GM21786 (cell line): ENCODE measurements at regions not wholly inside any gene's neighbourhood (a gene's known extent, or its start where the extent isn't known, plus 50 kb on each side); places are given as distances from the start of the nearest gene placed in this dataset.

Experiments used
- ATAC-seq: cut with Tn5 transposase; IDR thresholded peaks from one replicate; pipeline ENCODE4 v1.9.1; 2021; ENCODE audit not compliant: unreplicated experiment

DNA sequence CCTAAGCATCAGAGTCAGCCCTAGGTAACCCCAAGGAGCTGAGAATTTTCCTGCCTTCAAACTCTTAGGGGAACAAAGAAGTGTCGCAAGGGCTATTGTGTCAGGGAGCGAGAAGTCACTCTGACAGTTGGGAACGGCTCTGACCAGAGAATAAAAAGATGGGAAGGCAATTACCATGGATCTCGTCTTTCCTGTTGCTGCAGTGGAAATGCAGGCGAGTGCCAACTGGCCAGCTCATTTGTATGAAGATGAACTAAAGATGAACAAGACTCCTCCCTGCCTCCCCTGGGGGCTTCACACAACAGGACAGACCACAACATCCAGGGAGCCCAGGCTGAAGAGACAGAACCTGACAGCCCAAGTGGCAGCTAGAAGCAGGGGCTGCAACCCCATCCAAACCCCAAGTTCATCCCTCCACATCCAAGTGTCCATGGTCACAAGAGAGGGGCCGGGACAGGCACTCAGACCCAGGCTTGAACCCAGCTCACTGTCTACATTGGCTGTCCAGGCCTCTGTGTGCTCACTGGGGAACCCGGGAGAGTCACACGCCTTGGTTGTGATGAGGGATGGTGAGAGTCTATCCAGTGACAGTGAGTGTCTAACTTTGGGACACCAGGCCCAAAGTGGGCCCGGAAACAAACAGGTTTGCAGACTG is 322.4 kb downstream of the BCL11B start:
- ATAC-seq, result no peak

DNA sequence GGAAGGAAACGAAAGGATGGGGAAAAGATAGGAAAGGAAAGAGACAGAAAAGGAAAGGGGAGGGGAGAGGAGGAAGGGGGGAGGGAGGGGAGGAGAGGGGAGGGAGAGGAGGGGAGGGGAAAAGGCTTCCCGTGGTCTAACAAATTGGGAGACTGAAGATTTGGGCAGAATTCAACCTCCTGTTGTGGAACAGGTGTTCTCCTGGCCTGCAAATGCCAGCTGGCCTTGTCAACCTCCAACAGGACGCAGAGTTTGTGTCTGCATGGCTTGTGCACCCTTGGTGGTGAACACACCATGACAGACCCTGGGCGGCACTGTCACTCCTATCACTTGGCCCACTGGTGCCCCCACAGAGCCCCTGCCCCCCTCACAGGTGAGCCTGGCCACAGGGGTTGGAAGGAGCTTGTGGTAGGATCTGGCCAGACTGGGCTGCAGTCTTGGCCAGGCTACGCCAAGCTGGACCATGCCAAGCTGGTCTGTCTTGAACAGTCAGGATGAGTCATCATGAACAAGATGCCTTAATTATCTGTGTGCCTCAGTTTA is 321.6 kb downstream of the BCL11B start:
- ATAC-seq, result no peak

DNA sequence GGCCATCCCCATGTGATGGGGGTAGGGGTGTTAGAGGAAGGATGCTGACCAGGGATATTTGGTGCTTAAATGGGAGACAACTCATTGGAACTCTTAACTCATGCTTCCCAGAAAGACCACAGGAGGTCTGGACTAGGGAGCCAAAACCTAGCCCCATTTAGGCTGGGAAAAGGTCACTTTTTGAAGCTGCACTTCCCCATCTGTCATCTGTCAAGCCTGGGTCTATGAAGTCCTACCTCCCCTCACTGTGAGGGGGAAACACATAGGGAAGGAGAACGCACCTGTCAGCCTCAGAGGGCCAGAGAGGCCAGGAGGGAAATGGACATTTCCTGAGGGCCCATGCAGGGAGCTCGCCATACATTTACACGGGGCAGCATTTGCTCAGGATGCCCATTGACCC is 321.0 kb downstream of the BCL11B start:
- ATAC-seq, result no peak

DNA sequence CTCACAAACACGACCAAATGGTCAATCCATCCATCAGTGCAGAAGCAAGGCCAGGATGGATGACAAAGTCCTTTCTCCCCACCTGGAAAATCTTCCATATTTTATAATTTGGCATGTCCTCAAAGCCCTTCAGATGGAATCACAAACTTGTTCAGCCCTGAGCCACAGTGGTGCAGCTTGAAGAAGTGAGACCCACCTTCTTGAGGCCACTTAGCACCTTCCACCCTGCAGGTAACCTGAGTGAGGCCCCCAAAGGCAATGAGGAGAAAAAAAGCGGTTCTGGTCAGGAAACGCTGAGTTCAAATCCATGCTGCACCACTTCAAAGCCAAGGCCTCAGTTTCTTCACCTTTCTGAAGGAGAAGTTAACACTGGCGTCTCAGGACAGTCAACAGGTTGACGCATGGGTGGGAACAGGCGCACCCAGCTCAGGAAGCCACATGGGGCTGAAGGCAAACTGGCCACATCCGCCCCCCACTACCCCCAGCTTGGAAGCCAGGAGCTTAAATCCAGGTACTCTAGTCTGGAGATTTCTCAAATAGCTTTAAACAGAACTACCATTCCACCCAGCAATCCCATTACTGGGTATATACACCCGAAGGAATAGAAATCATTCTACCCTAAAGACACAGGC is 320.4 kb downstream of the BCL11B start:
- ATAC-seq, result no peak

DNA sequence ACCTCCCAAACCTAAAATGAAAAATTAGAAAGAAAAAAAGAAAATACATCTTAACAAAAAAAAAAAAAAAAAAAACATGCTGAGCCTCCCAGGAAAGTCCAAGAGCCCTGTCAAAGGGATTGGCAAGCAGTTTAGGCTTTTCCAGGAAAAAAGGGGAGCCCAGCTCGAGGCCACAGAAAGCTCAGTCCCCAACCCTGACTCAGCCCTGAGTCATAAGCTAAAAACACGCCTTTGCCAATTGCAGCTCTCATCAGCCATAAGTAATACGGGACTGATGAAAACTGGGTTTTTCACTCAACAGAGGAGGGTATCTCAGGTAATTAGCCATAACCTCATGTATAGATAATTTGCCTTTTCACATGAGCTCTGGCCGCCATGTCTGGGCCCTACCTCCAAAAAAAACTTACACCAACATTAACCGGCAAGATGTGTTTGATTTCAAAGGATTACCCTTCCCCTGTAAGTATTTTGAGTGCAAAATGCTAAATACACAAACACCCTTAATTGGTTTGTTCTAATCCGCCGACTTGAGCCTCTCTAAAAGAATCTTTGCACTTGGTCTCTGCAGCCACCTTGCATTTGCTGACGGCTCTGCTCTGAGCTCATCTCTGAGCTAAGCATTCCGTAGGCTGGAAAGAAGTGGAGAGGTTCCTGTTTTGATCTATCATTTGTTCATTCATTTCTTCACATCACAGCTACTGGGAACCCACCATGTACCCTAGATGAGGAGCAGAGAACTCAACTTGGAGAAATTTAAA is 319.2 kb downstream of the BCL11B start:
- ATAC-seq, result no peak

DNA sequence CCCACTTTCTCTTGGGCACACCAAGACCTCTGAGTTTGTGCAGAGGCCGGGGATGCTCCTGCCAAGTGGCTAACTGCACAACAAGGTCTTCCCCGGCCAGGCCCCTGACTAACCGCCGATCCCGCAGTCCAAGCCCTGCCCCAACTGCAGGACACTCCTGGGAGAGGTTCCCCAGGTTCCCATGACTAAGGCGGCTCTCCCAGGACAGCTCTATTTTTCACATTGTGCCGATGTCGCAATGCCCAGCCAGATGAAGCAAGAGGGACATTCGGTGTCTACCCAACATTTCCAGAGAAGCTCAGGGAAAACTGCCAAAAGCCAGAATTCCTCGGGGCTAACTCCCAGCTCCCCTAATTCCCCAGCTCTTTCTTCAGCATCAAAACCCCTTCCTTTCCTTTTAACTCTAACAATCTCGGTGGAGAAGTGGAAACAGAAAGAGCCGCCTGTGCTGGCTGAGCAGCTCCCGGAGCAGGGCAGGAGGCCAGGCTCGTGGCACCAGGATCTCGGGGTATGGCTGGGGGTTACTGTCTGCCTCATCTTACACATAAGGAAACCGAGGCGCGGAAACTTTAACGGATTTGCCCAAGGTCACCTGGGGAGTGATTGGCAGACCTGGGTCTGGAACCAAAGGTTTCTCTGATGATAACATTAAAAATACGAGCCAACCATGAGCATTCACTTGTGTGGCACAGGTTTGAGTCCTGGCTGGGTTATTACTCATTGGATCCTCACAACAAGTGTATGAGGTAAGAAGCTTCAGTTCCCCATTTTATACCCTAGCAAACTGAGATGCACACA is 318.2 kb downstream of the BCL11B start:
- no peak for ATAC-seq

DNA sequence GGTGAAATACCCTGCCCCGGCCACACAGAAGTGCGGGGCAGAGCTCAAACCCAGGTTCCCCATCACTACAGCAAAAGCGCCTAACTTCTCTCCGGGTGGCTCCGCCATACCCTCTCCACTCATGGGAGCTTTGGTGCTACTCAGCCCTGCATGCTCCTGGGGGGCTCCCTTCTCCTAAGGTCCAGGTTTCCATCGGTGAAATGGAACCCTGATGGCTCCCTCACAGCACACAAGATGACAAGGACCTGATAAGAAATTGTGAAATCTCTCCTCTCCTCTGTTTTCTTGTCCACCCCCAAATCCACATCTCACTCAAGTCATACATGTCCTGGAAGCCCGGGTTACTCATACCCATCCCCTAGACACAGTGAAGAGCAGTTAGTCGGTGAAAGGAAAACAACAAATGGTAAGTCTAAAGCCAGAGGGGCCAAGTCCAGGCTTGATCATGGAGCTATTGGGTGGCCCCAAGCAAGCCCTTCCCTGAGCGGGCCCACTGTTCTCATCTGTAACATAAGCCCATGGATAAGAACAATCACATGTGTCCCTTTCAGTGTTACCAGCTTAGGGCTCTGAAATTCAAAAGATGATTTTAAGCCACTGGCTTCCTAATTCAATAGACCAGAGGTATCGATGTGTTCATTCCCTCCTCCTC is 317.5 kb downstream of the BCL11B start:
- ATAC-seq, result no peak

DNA sequence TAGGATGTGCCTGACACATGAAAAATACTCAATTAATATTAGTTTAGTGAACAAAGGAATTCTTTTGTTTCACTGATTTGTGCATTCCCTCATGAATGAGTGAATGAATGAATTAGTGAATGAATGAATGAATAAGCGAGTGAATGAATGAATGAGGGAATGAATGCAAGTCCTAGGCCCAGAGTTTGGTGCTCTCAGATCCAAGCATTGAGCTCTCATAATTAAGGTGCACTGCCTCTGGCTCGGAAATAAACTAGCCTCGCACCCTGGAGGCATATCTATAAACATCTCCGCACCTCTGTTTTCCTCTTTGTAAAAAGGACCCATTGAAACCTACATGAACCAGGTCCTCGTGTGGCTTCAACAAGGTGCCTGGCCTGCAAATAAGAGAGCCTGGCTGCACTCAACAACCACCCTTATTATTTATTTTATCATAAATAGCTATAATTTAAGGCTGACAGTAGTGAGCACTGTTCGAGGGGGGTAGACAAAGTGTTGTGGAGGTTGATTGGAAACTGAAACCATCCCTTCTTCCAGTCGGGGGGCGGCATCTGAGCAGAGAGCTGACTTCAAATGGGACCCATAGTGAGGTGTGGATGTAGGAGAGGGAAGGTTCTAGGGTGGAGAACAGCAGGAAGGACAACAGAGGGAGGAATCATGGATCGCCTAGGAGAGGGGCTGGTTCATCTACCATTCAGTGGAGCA is 316.8 kb downstream of the BCL11B start:
- ATAC-seq, result no peak

DNA sequence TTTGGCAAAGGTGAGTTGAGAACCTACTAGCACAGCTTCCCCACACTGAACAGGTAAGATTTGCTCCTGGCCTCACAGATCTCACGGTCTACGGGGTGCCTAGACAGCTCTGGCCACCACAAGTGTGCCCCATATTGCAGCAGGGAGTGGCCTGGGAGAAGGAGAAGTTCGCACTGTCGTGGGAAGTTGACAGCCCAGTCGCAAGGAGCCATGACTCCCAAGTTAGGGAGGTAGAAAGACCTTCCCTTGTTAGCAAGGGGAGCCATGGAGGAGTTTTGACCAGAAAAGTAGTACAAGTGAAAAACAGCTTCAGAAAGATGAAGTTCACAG is 316.3 kb downstream of the BCL11B start:
- no peak for ATAC-seq

DNA sequence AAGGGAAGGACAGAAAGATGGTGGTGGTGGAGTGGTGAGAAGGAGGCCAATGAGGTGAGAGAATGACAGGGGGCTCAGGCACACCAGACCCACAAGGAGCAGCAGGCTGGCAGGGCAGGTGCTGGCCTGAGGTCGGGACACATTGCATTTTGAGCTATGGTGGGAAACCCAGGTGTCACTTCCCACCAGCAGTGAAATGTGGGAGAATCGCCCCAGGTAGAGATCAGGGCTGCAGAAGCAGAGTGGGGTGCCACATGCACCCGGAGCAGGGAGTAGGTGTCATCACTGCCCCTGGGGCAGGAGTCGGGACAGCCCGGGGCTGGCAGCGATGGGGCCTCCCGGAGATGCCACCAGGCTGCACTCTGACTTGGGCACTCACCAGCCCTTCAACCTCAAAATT is 315.8 kb downstream of the BCL11B start:
- ATAC-seq, result no peak

DNA sequence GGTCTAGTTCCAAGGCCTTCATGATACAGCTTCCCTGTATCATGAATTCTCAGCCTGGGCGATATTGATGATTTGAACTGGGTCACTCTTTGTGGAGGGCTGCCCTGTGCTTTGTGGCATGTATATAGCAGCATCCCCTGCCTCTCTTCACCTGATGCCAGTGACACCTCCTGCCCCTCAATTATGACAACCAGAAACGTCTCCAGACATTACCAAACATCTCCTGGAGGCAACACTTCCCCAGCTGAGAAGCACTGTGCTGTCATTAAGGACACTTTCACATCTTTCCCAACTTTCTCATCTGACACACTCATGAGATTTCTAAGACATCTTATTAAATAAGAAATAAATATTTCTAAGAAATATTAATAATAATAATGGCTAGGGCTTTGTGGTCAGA is 315.3 kb downstream of the BCL11B start:
- no peak for ATAC-seq

DNA sequence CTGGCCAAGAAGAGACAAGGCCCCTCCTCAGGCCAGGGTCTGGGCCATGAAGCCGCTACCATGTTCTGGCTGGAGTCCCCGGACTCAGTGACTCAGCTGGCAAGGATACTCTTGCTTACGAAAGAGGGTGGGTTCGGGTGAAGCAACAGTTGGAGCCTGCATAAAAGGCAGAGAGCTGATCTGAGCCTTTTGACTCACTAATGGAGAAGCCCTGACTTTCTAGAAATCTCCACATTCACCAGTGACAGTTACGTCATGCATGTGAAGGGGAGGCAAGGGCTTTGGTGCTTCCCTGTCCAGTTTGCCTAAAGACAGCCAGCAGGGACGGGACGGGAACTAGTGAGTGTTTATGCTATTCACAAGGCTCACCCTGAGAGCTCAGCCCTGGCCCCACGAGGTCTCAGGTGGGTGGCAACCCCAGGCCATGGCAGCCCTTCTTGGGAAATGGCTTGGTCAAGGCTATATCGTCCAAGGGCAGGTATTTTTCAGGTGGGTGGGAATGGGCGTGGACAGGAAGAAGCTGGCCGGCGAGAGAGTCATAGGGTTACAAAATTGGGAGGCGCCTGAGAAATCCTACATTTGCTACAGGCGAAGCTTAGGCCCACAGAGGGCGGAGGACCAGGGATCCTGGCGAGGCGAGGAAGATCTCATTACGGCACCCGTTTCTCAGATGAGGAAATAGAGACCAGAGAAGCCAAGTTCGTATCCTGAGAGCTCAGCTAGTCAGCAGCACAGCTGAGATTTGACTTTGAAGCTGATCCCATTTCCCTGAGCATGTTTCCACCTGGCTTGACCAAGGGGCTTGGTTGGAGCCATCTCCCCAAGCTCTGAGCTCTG is 314.6 kb downstream of the BCL11B start:
- no peak for ATAC-seq

DNA sequence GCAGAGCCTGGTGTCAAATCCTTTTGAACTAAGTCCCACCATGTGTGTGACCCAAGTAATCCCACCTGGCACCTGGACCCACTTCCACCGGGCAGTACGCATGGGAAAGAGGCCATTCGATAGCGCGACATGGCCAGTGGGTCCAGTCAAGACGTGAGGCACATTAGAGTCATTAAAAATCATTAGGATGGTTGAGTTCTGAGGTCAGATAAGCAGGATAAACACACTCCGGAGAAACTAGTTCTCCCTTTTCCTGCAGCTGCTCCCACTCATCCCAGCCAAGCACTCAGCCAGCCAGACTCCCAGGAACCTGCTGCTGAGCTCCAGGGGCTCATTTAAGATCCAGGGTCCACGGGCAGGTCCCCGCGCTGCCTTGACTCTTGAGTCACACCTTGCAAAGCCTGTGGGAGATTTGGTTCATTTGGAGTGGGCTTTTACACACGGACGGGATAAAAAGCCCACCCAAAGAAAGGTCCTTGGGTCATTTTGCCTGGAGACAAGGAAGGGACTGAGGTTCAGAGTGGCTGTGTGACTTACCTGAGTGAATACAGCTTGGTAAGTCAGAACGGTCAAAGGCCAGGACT is 313.9 kb downstream of the BCL11B start:
- no peak for ATAC-seq

DNA sequence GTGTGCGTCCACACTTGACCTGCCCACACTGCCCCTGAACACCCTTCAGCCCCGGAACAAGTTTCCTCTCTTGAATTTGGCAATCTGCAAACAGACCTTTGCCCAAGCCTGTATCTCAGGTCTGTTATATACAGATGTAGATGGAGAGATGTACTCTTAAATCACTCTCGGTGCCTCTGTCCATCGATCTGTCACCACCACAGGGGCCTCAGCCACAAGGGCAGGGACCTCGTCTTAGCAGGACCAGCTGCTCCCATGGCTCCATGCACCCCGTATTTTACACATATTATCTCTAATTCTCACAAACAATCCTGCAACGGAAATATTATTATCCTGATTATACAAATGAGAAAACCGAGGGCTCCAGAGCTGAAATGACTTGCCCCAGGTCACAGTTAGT is 313.4 kb downstream of the BCL11B start:
- ATAC-seq, result no peak

DNA sequence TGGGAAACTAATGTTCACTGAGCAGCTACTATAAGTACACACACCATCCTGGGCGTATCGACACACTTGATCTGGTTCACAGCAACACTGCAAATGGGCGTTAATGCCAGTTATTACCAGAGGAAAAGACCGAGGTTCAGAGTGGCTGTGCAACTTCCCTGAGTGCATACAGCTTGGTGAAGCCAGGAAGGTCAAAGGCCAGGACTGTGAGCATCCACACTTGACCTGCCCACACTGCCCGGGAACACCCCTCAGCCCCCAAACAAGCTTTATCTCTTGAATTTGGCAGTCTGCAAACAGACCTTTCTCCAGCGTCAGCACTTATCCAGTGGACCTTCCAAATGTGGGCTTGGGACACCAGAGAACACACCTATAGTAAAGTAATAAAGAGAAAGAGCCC is 312.6 kb downstream of the BCL11B start:
- no peak for ATAC-seq

DNA sequence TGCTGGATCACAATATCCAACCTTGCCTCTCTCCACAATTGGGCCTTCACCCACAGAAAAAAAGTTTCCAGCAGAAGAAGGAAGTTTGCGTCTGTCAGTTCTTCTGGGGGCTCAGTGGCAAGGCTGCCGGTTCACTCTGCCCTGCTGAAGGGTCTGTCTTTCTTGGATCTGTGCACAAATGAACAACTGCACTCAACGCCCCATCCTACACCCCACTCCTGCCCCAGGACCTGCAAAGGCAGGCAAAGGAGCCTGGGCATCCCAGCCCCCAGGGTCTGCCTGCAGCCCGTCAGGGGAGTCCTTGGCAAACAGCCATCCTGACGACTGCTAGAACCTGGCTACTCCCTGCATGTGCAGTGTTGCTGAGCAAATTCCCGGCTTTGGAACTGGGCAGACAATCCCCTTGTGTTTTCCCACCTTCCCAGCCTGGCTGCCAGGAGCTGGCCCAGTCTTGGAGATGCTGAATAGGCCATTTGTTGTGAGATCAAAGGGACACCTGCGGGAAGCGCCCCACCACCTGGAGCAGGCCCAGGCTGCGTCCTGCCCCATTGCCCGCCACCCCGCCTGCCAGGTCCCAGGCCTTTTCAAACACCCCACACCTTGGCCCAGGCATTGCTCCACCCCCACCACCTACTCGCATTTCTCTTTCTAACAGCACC is 311.9 kb downstream of the BCL11B start:
- ATAC-seq, result no peak

DNA sequence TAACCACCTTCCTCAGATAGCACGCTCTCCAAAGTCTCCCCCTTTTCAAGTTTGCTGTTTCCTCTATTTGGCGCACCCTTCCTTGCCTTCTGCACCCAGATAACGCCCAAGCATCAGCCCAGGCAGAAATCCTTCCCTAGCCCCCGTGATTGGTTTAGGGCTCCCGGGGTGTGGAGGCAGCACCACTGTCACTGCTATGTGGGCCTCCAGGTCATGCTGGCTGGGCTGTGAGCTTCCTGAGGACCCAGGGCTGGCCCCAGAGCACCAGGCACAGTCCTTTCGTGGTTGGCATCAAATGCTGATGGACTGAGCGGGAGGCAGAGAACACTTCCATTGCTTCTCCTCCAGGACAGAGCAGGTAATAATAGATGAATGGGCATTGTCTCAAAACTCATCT is 311.4 kb downstream of the BCL11B start:
- ATAC-seq, result no peak

DNA sequence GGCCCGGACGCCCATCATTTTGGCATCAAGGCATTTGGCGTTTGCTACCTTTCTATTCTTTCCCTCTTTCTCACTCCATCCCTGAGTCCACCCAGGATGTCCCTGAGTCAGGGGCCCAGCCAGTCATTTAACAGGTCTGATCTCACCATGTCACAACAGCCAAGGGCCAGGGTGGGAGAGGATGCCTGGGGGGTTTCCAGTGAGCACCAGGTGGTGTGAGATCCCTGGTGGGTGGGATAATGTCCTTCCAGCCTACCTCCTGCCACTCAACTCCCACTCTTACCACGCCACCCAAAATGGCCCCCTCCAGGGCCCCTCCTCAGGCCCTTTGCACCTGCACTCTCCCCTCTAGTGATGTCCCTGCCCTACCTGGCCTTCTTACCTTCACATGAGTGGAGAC is 310.8 kb downstream of the BCL11B start:
- ATAC-seq, result no peak

DNA sequence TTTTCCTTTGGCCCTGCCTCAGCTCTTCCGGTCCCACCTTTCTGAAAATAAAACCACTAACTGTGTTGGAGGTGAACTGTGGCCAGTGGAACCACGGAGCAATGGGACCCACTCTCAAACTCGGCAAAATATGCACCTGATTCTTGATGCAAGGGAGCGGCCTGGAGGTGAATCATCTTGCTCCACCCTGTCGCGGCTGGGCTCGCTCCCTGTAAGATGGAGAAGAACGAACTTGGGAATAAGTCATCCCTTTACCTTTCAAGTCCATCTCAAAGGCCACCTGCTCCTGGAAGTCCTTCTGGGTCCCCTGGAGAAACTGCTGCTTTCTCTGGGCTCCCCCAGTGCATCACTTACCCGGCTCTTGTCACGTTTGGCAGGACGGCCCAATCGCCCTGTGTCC is 309.9 kb downstream of the BCL11B start:
- no peak for ATAC-seq
